Parathyroid adenoma (tissue), 2 donors: ENCODE measurements at regions not wholly inside any gene's neighbourhood (a gene's known extent, or its start where the extent isn't known, plus 50 kb on each side); places are given as distances from the start of the nearest gene placed in this dataset.

ENCODE experiments used
- H2AFZ ChIP-seq: fragments of 300-600 bp; sonication (generic); one replicate; pipeline ENCODE4 v1.7.0; 2017; ENCODE audit warnings: antibody characterized with exemption, mild to moderate bottlenecking
- H3K27ac ChIP-seq: fragments of 300-600 bp; sonication (generic); one replicate; pipeline ENCODE4 v1.7.0; 2017
- H3K27me3 ChIP-seq: fragments of 300-600 bp; sonication (generic); one replicate; pipeline ENCODE4 v1.7.0; 2017; ENCODE audit warnings: low read length; ENCODE audit not compliant: control insufficient read depth, insufficient read depth
- H3K36me3 ChIP-seq: fragments of 300-600 bp; sonication (generic); one replicate; pipeline ENCODE4 v1.7.0; 2017; ENCODE audit warnings: low read length; ENCODE audit not compliant: control insufficient read depth, insufficient read depth
- H3K4me1 ChIP-seq: fragments of 300-600 bp; sonication (generic); one replicate; pipeline ENCODE4 v1.7.0; 2017; ENCODE audit warnings: control low read depth
- H3K4me2 ChIP-seq: fragments of 300-600 bp; sonication (generic); one replicate; pipeline ENCODE4 v1.7.0; 2017; ENCODE audit warnings: low read length
- H3K4me3 ChIP-seq: fragments of 300-600 bp; sonication (generic); one replicate; pipeline ENCODE4 v1.7.0; 2017; ENCODE audit warnings: low read depth, low read length
- H3K79me2 ChIP-seq: fragments of 300-600 bp; sonication (generic); one replicate; pipeline ENCODE4 v1.7.0; 2017; ENCODE audit warnings: control low read depth
- H3K9ac ChIP-seq: fragments of 300-600 bp; sonication (generic); one replicate; pipeline ENCODE4 v1.7.0; 2017; ENCODE audit warnings: mild to moderate bottlenecking
- H3K9me3 ChIP-seq: fragments of 300-600 bp; sonication (generic); one replicate; pipeline ENCODE4 v1.7.0; 2017; ENCODE audit warnings: low read length; ENCODE audit not compliant: control insufficient read depth
- TF ChIP-seq, protein P1 (sequence below): fragments of 300-600 bp; sonication (generic); IDR thresholded peaks from one replicate; pipeline ENCODE4 v1.7.0; 2017; ENCODE audit warnings: antibody characterized with exemption, mild to moderate bottlenecking
- donor health status: primary hyperparathyroidism.

DNA sequence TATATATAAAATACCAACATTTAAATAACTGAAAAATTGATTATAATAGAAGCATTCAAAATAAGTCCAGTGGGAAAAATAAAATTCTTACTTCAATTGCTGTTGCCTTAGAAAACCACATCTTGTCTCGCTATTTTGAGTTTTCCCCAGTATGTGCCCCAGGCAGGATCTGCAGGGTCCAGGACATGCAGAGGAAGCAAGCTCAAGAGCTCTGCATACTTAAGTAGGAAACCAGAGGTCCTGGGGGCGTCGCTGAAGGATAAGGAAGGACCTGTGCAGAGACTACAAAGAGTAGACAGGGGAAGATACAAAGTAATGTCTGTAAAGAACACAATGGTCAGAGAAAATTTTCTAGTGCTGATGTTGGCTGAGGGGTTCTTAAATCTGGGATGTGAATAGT, 310.5 kb upstream of the EMCN start:
- Histone ChIP-seq H3K4me1 (no peaks in the 10 kb centered on the region), H3K4me2 (no peak overlapping the region), H3K79me2 (no peaks in the 10 kb centered on the region), H3K27me3 (no peaks in the 10 kb centered on the region), H3K9me3 (no peaks in the 10 kb centered on the region), H2AFZ (no peak overlapping the region), H3K9ac (no peak overlapping the region), H3K4me3 (no peak overlapping the region), H3K27ac (no peak overlapping the region), H3K36me3 (no peaks in the 10 kb centered on the region)
- TF ChIP-seq, protein P1, sequence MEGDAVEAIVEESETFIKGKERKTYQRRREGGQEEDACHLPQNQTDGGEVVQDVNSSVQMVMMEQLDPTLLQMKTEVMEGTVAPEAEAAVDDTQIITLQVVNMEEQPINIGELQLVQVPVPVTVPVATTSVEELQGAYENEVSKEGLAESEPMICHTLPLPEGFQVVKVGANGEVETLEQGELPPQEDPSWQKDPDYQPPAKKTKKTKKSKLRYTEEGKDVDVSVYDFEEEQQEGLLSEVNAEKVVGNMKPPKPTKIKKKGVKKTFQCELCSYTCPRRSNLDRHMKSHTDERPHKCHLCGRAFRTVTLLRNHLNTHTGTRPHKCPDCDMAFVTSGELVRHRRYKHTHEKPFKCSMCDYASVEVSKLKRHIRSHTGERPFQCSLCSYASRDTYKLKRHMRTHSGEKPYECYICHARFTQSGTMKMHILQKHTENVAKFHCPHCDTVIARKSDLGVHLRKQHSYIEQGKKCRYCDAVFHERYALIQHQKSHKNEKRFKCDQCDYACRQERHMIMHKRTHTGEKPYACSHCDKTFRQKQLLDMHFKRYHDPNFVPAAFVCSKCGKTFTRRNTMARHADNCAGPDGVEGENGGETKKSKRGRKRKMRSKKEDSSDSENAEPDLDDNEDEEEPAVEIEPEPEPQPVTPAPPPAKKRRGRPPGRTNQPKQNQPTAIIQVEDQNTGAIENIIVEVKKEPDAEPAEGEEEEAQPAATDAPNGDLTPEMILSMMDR = no peak

DNA sequence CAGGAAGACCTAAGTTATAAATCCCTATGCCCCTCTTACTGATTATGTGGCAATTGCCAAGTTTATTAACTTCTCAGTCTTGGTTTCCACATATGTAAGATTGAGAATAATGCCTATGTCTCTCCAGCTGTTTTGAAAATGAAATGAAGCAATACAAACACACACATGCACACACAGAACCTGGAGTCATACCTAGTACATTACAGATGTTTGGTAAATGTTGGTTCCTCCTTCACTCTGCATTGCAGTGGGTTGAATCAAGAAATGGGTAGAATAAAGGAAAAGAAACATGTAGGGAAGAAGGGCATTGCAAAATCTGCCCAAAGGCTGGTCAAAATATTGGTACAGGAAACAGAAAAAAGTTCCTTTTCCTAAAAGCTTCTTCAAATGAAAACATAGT, 309.9 kb upstream of the EMCN start:
- Histone ChIP-seq H2AFZ (no peak overlapping the region), H3K9ac (no peak overlapping the region), H3K4me3 (no peak overlapping the region), H3K36me3 (no peaks in the 10 kb centered on the region), H3K79me2 (no peaks in the 10 kb centered on the region), H3K9me3 (no peaks in the 10 kb centered on the region), H3K4me2 (no peak overlapping the region), H3K4me1 (no peaks in the 10 kb centered on the region), H3K27ac (no peak overlapping the region), H3K27me3 (no peaks in the 10 kb centered on the region)
- TF ChIP-seq, protein P1 = no peak

DNA sequence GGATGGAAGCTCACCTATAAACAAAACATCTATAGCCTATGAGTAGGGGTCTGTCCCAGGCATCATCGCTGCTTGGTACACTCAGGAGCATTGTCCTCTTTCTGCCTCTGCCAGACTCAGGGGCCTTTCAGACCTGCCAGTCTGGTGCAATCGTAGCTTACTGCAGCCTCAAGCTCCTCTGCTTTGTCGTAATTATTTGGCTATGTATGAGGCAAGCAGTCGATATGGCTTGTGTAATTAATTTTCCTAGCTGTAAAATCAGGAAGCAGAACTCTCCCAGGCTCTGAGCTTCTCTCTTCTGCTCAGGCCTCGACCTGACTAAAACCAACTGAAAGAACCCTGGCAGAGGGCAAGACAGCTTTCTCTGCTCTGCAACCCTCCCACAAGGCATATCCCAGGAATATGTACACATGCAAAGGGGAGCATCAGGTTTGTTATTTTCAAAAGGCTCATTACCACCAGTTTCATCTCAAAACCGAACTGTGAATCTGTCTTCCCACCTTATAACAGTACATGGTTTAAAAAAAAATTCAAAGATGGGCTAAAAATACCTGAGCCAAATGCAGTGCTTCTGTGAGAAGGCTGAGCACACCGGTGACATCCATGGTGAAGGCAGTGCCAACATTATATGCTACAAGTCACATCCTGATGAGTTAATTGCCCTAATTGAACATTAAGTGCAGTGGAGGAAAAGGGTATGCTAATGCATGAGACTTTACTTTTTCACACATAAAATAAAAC, 309.2 kb upstream of the EMCN start:
- no peak overlapping the region for H3K4me3 ChIP-seq
- H3K27ac ChIP-seq = no peak overlapping the region
- H3K4me2 ChIP-seq = no peak overlapping the region
- TF ChIP-seq, protein P1 = no peak
- no peak overlapping the region for H2AFZ ChIP-seq
- H3K27me3 ChIP-seq = no peaks in the 10 kb centered on the region
- no peak overlapping the region for H3K9ac ChIP-seq
- no peaks in the 10 kb centered on the region for H3K4me1 ChIP-seq
- no peaks in the 10 kb centered on the region for H3K9me3 ChIP-seq
- H3K36me3 ChIP-seq = no peaks in the 10 kb centered on the region
- no peaks in the 10 kb centered on the region for H3K79me2 ChIP-seq

DNA sequence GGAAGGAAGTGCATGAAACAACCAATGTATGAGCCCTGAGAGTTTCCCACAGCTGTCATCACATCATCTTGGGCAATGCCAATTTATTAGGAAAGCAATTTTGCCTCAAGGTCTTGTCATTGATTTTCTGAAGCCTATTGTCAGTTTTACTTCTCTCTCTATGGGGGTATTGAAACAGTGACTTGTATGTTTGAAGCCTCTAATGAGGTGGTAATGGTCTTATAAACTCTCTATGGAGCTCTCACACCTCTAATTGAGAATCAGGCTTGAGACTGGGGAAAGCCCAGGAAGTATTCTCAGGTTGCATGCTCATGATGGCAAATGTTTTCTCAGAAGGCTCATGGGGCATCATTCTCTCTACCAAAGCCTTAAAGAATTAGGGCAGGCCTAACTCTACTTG, 308.2 kb upstream of the EMCN start:
- no peak overlapping the region for H3K27ac ChIP-seq
- H3K9me3 ChIP-seq = no peaks in the 10 kb centered on the region
- no peaks in the 10 kb centered on the region for H3K36me3 ChIP-seq
- no peak overlapping the region for H3K4me3 ChIP-seq
- no peak overlapping the region for H3K4me2 ChIP-seq
- no peak overlapping the region for H2AFZ ChIP-seq
- TF ChIP-seq, protein P1 = no peak
- H3K4me1 ChIP-seq = no peaks in the 10 kb centered on the region
- no peaks in the 10 kb centered on the region for H3K27me3 ChIP-seq
- no peaks in the 10 kb centered on the region for H3K79me2 ChIP-seq
- no peak overlapping the region for H3K9ac ChIP-seq

DNA sequence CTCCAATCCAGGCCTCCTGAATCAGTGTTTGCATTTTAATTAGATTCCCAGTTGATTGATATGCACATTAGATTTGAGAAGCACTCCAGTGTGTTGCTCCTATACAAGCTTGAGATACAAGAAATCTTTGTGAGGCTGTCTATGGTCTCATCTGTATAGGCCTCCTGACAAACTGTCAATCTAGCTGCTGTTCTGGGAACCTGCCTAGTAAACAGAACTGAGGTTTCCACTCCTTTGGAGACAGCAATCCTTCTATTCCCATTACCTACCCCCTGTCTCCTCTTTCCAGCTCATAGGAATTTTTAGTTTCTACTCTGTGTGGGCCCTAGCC, 306.1 kb upstream of the EMCN start:
- Histone ChIP-seq H3K79me2 (no peaks in the 10 kb centered on the region), H3K4me3 (no peak overlapping the region), H2AFZ (no peak overlapping the region), H3K27ac (no peak overlapping the region), H3K4me1 (no peaks in the 10 kb centered on the region), H3K4me2 (no peak overlapping the region), H3K36me3 (no peaks in the 10 kb centered on the region), H3K9ac (no peak overlapping the region), H3K27me3 (no peaks in the 10 kb centered on the region), H3K9me3 (no peaks in the 10 kb centered on the region)
- TF ChIP-seq, protein P1 = no peak
